ENCODE measurements at regions not wholly inside any gene's neighbourhood (a gene's known extent, or its start where the extent isn't known, plus 50 kb on each side); places are given as distances from the start of the nearest gene placed in this dataset.
A peak's percentile ranks its signal among the peaks of the same experiment; 100 is the strongest.

DNA sequence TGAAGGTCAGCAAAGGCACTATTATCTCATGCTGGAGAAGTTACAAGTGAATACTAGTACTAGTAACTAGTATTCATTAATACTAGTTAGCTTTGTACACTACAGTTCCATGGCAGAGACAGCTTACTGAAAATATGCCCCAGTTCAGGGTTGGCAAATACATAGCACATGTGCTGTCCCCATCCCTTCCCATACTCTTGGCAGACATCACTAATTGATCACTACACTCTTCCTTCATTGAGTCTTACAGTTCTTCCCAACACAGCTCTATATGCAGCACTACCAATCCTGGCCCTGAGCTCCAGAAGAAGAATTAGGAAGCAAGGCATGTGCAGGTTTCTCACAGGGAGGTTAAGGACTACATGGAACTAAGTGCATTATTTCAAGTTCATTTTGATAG lies 168.3 kb upstream of the EEA1 start:
- Histone ChIP-seq H3K27ac (ENCODE audit: poor library complexity, severe bottlenecking) (no peak overlapping the region), H3K9me3 (ENCODE audit: severe bottlenecking) (no peaks in the 10 kb centered on the region), H3K27me3 (ENCODE audit: insufficient read depth, poor library complexity, severe bottlenecking) (no peaks in the 10 kb centered on the region), H3K4me3 (ENCODE audit: severe bottlenecking) (no peak overlapping the region), H3K4me1 (ENCODE audit: insufficient read depth, poor library complexity, severe bottlenecking) (peaks cover 2% of the 10 kb centered on the region), H3K36me3 (ENCODE audit: low read depth) (no peaks in the 10 kb centered on the region)
- DNase-seq (ENCODE audit: low spot score): no peak
- no peak for ATAC-seq (ENCODE audit: low read depth)
- TF ChIP-seq CTCF (IDR thresholded peaks at IDR 0.05; ENCODE audit: poor library complexity, severe bottlenecking): no peak

- H3K27ac ChIP-seq (ENCODE audit: poor library complexity, severe bottlenecking): no peak overlapping the region
- ATAC-seq (ENCODE audit: low read depth) (no peak), DNase-seq (ENCODE audit: low spot score) (no peak)
- no peaks in the 10 kb centered on the region for H3K9me3 ChIP-seq (ENCODE audit: severe bottlenecking)
- H3K36me3 ChIP-seq (ENCODE audit: low read depth): no peaks in the 10 kb centered on the region
- TF ChIP-seq CTCF (IDR thresholded peaks at IDR 0.05; ENCODE audit: poor library complexity, severe bottlenecking): peak; percentile 54
- no peaks in the 10 kb centered on the region for H3K4me1 ChIP-seq (ENCODE audit: insufficient read depth, poor library complexity, severe bottlenecking)
- no peaks in the 10 kb centered on the region for H3K27me3 ChIP-seq (ENCODE audit: insufficient read depth, poor library complexity, severe bottlenecking)
- H3K4me3 ChIP-seq (ENCODE audit: severe bottlenecking): no peak overlapping the region
These were observed 169.0 kb upstream of the EEA1 start for GRCh38 chr12:93098077-93098476.

DNA sequence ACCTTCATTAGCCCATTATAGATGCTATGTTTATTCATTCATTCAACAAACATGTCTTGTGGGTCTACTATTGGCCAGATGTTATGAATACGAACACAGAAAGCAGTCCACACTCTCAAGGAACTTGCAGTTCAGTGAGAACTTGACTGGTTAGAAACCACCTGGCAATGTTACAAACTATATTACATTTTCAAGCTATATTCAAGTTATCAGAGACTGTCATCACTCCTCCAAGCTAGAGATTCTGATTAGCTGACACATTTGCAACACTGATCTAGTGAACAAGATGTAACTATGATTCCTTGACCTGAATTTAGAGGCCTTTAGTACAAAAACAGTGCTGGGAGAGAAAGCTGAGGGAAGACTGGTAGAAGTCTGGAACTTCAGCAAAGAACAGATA lies 170.7 kb upstream of the EEA1 start:
- H3K36me3 ChIP-seq (ENCODE audit: low read depth): no peaks in the 10 kb centered on the region
- no peaks in the 10 kb centered on the region for H3K9me3 ChIP-seq (ENCODE audit: severe bottlenecking)
- no peaks in the 10 kb centered on the region for H3K27me3 ChIP-seq (ENCODE audit: insufficient read depth, poor library complexity, severe bottlenecking)
- DNase-seq (ENCODE audit: low spot score): no peak
- no peak overlapping the region for H3K27ac ChIP-seq (ENCODE audit: poor library complexity, severe bottlenecking)
- no peak overlapping the region for H3K4me3 ChIP-seq (ENCODE audit: severe bottlenecking)
- ATAC-seq (ENCODE audit: low read depth): no peak
- no peaks in the 10 kb centered on the region for H3K4me1 ChIP-seq (ENCODE audit: insufficient read depth, poor library complexity, severe bottlenecking)
- no peak for TF ChIP-seq CTCF (IDR thresholded peaks at IDR 0.05; ENCODE audit: poor library complexity, severe bottlenecking)

- ATAC-seq (ENCODE audit: low read depth): no peak
- Histone ChIP-seq H3K4me3 (ENCODE audit: severe bottlenecking) (no peak overlapping the region), H3K9me3 (ENCODE audit: severe bottlenecking) (no peaks in the 10 kb centered on the region), H3K27ac (ENCODE audit: poor library complexity, severe bottlenecking) (no peak overlapping the region), H3K27me3 (ENCODE audit: insufficient read depth, poor library complexity, severe bottlenecking) (no peaks in the 10 kb centered on the region), H3K36me3 (ENCODE audit: low read depth) (no peaks in the 10 kb centered on the region), H3K4me1 (ENCODE audit: insufficient read depth, poor library complexity, severe bottlenecking) (no peaks in the 10 kb centered on the region)
- TF ChIP-seq CTCF (IDR thresholded peaks at IDR 0.05; ENCODE audit: poor library complexity, severe bottlenecking): no peak
- DNase-seq (ENCODE audit: low spot score): no peak
These were observed 171.5 kb upstream of the EEA1 start for GRCh38 chr12:93100610-93101009.

DNA sequence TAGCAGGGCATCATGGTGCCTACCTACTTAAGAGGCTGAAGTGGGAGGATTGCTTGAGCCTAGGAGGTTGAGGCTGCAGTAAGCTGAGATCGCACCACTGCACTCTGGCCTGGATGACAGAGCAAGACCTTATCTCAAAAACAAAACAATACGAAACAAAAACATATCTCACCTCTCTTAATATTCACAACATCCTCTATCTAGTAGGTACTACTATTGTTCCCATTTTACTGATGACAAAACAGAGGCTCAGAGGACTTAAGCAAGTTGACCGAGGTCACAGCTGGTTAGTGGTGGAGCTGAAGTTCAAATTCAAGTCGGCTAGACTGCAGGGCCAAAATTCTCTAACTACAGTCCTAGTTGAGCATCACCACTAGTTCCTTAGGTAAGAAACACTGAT lies 172.3 kb upstream of the EEA1 start:
- no peaks in the 10 kb centered on the region for H3K4me1 ChIP-seq (ENCODE audit: insufficient read depth, poor library complexity, severe bottlenecking)
- H3K4me3 ChIP-seq (ENCODE audit: severe bottlenecking): no peak overlapping the region
- no peaks in the 10 kb centered on the region for H3K36me3 ChIP-seq (ENCODE audit: low read depth)
- H3K27me3 ChIP-seq (ENCODE audit: insufficient read depth, poor library complexity, severe bottlenecking): no peaks in the 10 kb centered on the region
- no peak overlapping the region for H3K27ac ChIP-seq (ENCODE audit: poor library complexity, severe bottlenecking)
- ATAC-seq (ENCODE audit: low read depth): no peak
- DNase-seq (ENCODE audit: low spot score): no peak
- no peak for TF ChIP-seq CTCF (IDR thresholded peaks at IDR 0.05; ENCODE audit: poor library complexity, severe bottlenecking)
- no peaks in the 10 kb centered on the region for H3K9me3 ChIP-seq (ENCODE audit: severe bottlenecking)
